ENCODE measurements at regions not wholly inside any gene's neighbourhood (a gene's known extent, or its start where the extent isn't known, plus 50 kb on each side); places are given as distances from the start of the nearest gene placed in this dataset.
"Not testable (repeated sequence)": the region's sequence is repeated elsewhere in the genome, so short reads cannot be mapped to it uniquely, and the experiment has no call there.

DNA sequence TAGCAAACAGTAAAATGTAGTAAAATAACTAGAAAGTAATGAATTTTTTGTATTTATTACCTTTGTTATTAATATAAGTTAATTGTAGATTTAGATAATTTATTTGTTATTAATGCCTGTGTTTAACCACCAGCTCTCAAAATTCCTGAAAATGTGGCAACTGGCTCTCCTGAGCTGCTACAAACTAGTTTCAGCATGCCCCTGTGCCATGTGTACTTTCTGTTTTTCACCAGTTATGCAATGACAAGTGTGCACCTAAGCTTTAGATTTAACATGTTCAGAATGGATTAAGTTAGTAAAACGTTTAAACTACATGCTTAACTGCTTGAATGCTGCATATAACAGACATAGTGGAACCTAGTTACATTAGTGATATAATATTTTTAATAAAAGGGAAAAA lies 88.1 kb downstream of the POSTN start:
- DNase-seq: no peak

DNA sequence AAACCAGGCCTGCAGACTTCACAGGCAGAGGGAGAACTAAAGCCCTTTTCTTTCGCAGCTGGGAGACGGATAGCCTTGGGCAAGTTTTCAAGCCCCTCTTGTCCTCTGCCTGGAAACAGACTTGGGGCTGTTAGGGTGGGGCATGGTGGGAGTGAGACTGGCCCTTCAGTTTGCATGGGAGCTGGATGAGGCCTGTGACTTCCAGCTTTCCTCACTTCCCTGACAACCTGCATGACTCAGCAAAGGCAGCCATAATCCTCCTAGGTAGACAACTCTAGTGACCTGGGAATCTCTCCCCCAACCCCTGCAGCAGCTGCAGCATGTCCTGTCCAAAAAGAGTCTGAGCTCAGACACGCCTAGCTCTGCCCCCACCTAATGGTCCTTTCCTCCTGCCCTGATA lies 93.0 kb downstream of the POSTN start:
- no peak for DNase-seq

DNA sequence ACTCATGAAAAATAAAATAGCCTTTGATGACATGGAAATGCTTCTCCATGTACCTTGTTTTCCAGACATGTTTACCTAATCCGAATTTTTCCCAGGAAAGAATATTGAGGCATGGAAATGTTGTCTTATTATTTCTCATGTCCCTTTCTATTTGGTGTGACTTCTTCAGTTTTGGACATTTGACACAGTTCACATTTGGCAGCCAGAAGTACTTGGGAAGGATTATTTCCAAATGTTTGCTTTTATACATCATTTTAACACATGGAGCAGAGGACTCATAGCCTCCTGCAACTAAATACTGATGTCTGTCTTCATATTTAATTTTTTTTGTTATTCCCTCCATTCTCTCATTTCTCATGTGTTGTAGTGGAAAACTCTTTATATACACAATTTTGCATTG lies 94.3 kb downstream of the POSTN start:
- DNase-seq: no peak

DNA sequence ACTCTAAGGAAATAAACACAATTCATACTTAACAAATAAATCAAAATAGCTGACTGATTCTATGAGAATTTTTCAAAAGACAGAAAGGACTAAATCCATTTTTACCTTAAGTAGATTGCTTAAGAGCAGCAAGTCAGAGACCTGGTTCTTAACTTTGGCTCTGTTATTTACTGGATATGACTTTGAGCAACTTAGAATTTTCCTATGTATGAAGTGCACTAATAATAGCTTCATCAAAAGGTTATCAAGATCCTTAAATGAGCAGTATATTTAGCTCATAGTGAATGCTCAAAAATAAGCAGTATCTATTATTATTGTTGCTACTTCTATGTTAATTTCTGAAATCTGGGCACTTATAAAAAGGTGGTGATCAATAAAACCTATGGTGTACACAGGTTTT lies 95.3 kb downstream of the POSTN start:
- DNase-seq: no peak

DNA sequence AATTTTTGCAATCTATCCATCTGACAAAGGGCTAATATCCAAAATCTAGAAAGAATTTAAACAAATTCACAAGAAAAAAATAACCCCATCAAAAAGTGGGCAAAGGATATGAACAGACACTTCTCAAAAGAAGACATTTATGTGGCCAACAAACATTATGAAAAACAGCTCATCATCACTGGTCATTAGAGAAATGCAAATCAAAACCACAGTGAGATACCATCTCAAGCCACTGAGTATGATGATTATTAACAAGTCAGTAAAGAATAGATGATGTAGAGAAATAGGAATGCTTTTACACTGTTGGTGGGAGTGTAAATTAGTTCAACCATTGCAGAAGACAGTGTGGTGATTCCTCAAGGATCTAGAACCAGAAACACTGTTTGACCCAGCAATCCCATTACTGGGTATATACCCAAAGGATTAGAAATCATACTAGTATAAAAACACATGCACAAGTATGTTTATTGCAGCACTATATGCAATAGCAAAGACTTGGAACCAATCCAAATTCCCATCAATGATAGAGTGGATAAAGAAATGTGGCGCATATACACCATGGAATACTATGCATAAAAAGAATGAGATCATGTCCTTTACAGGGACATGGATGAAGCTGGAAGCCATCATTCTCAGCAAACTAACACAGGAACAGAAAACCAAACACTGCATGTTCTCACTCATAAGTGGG lies 96.1 kb downstream of the POSTN start:
- DNase-seq: not testable (repeated sequence)

DNA sequence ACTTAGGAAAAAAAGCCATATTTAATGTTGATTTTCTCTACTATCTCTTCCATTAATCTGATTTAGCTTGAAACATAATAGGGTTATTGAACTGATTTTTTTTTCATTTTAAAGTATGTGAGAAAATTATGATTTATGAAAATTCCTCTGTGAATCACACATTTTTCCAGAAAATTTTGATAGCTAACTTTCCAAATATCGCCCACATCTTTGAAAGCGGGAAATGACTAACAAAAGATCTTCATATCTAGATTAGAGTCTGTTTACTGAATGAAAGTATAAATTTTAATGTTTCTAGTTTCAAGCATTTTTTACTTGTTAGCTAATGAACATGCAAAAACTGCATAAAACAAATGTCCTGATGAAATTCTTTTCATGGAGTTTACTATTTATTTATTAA lies 97.4 kb downstream of the POSTN start:
- no peak for DNase-seq

DNA sequence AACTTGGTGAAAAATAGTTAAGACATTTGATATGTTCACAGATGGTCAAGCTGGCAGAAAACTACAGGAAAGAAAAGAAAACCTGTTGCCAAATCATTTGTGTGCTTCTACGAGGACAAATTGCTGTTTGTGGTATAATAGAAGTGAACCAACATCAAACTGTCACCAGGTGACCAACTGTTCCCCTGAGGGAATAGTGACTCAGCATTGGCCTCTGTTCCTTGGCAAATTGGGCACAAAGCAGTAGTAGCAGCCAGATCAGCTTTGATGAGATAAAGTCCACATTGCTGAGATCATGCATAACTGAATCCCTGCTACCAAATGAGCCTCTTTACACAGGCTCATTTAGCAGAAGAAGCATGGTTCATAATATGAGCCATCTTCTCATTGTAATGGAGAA lies 103.5 kb downstream of the POSTN start:
- no peak for DNase-seq

DNA sequence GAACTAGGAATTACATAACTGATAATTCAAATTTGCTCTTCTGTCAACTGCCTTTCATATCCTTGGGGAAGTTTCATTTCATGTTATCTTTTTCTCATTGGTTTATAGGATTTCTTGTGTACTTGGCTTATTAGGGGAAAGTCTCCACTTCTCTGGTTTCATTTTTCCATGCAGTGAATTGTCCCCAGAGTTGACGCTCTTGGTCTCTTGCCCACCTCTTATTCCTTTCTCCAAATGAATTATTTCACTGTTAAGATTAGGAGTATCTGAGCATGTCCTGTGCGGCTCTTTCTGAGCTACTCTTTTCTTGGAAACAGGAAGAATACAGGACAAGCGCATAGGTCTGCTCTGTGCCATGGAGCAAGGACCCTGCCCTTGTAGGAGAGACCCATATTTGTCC lies 104.8 kb downstream of the POSTN start:
- no peak for DNase-seq

DNA sequence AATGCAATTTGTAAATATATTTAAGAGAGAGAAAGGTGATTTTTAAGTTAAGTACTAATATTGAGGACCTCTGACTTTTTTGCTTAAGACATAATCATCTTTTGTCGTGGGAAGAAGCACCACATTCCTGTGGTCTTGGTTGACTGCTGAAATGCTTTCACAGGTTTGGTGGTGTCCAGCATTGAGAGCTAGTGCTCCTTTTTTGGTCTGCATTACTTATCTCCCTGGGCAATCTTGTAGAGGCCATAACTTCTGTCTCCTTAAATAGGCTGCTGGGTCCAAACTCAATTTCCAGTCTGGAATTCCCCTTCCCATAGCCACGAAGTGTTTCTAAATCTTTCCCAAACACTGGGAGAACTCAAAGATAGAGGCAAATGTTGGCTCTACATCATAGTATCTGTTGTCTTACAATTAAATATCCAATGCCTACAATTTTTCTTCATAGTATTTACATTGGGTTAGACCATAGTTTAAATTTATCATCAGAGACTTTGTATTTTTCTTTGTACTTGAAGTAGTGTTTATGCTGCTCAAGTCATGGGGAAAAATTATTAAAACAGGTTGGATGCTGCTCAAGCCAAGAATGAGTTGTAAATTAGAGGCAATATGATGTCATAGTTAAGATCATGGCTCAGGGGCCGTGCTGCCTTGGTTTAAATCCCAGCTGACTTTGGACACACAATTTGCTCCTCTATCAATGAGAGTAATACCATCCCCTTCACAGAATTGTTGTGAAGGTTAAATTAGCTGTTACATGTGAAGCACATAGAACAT lies 105.6 kb downstream of the POSTN start:
- no peak for DNase-seq

DNA sequence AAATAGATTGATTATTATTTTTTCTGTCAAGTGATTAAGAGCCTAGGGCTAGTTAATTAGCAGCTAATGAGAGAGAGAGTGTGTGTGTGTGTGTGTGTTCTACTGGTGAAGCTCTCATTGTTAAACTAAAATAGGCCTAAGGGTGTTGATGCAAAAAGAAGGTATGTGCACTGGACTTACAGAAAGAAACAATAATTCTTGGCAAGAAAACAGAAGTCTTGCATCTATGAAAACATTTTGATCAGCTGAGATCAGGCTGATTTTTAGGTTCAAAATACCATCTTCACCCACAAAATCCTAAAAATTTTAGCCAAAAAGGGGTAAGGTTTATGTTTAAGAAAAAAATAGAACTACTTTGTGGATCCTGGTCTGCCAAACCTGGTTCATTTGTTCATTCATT lies 106.5 kb downstream of the POSTN start:
- no peak for DNase-seq

DNA sequence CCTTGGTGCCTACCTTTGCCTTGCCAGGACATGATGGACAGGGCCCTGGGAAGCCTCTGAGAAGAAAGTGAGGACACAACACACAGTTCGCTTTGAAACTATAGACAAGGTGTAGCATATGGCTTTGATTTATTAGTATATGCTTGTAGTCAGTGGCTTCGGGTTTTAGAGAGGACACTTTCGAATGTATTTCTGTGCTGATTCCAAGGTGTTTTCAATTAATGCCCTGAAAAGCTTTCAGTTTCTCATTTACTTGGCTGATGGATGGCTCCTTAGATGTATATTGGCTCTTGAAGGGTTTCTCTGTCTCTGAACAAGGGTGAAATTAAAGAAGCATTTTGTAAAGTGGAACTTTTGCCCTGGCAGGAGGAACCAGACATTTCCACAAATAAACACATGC lies 106.9 kb downstream of the POSTN start:
- no peak for DNase-seq

DNA sequence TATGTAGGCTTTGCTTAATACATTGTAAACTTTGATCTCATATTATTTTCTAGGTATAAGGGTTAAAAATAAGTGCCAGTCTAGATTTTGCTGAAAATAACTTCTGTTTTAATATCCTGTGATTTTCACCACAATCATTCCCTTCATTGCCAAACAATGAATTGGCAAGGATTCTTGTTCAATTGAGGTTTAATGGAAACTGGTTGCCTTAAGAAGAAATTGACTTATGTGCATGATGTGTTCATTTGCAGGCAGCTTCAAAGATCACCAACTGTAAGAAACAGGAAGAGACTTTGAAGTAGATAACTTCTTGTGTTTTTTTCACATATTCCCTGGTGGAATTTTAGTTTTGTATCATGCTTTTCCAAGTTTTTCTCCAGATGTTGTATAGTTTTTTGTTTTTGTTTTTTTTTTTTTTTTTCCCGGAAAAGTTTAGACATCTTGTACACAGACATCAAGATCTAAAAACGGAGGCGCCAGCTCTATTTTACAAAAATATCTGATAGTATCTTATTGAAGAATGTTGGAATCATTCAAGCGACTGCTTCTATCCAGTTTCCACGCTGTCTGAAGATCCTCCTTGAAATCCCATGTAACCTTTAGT lies 108.3 kb downstream of the POSTN start:
- no peak for DNase-seq

DNA sequence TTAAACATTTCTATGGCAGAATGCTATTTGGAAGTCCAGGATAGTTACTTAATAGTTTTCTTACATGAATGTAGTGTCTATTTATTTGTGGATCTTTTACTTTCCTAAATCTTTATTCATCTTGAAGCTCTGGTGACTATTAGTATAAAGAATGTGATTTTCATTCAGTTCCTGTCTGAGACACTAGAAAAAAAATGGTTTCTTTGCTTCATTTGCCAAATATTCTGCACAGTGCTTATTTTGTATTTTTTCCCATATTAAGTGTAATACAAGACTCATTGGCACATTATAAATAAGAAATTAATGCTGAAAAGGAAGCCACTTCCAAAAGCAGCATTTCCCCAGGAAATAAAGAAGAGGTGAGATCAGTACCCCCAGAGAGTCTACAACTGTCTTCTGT lies 109.8 kb downstream of the POSTN start:
- DNase-seq: no peak

DNA sequence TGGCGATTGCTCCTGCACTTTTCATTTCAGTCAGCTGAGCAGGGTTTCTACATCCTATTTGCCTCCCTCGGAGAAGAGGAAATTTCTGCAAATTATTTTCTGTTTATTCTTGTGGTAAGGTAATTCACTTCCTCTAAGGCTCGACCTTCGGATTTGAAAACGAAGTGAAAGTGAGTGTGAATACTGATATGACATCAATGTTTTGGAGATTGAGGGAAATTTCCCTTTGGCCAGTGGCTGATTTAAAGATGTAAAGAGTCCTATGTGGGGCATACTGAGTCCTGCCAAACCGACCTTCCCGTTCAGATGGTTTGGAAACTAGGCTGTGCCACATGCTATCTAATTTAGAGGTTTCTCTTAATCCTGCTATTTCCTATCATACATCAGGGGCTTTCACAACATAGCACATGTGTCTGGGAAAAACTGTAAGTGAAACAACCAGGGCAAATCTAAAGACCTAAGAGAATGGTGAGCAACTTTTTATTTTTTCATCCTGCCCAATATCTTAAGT lies 112.3 kb downstream of the POSTN start:
- no peak for DNase-seq

DNA sequence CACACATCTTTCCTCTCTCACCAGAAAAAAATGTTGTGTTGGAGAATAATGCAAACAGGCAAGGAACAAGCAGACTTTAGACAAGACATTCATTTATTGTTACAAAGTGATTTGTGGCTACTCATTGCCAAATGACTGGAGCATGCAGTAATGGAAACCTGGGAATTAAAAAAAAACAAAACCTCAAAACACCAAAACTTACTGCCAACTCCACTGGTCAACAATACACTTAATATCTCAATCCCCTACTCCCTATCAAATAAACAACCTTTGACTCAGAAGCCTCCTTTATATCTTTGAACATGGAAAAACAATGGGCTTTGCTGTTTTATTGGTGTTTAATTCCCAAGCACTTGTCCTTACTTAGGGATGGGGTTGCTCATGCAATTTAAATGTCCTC lies 112.8 kb downstream of the POSTN start:
- no peak for DNase-seq

DNA sequence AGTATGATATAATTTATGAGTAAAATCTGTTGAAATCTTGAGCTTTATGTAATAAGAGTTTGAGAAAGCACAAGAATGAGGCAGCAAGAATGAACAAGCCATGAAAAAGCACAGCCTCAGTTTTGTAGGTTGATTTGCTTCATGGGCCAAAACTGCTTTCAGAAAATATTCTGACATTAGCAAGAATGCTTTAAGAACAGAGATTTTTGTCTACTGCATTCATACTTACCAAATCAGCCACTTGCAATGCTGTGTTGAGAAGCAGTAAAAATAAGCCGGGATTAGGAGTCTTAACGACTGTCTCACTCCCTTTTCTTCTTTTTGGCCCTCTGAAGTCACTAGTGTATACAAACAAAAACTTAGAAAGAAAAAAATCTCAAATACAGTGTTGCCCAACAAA lies 114.5 kb downstream of the POSTN start:
- DNase-seq: no peak

DNA sequence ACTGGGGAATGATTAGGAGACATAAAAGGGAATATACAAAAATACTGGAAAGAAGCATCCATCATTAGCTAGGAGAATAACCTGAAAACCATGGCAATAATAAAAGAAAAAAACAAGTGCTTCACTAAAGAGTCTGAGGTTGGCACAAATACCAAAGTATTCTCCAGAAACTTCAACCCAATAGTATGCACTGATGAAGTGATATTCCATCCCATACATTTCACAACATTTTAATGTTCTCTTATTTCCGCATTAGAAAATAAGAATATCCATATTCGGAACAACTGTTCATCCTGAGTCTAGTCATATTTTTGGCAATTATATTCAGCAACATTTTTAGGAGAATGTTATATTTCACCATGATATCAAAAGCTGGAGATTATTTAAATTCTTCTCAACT lies 116.2 kb downstream of the POSTN start:
- DNase-seq: no peak

DNA sequence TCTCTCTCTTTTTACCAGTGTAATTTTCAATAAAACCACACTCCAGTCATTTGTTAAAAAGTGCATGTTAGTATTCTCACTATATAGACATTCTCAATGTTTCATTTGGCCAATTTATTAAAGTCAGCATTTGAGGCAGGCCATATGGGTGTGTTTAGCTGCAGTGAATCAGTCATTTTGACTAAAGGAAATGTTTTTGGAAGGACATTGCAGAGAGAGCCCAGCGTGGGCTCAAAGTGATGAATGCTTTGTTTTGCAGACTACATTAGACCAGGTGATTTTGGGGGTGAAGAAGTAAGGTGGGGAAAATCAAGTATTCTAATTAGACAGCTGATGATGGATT lies 116.7 kb downstream of the POSTN start:
- no peak for DNase-seq

DNA sequence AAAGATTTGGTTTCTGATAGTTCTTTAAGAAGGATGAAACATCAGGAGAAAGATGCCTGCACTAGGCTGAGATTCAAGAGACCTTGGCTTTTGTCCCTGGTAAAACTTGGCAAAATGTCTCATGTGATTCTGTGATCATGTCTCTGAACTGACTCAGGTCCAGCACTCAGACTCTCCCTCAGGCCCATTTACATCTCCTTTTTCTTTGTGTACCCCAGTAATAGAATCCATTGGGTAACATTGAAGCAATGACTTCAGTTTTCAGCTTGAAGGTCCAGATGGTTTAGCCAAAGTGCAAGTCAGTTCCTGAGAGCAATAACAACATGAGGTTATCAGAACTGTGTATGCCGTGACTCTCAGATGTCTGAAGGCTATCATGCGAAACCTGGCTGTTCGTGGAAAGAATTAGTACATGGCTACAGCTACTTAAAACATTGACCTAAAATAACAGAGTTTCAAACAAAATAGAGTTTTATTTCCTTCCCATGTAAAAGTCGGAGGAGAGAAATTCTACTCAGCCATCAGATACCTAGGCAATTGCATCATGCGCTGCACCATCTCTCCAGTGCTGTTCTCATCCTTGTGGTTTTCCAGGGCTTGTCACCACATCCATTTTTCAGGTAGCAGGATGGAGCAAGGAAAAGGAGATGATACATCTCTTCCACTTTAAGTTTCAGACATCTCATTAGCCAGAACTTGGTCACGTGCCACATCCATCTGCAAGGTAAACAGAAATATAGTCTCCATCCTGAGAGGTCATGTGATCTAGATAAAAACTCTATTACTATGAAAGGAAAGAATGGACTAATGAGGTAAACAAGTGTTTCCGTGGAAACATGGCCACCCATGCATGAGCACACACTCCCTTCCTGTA lies 117.3 kb downstream of the POSTN start:
- no peak for DNase-seq

DNA sequence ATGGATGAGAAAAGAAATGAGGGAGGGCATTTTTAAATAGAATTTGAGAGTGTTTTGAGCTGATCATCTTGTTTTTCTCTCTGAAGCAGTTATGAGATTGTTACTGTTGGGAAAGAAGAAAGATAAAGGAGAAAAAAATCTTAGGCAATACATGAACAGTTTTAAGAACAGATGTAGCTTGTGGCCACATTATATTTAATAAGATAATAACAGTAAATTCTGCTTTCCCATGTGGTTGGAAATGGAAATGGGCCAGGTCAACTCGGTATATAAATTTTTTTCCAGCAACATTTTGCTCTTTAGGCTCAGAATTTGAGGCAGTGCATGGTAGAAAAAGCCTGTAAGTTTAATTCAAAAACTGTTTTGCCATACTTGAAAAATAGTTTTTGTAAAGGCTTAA lies 118.7 kb downstream of the POSTN start:
- DNase-seq: no peak

DNA sequence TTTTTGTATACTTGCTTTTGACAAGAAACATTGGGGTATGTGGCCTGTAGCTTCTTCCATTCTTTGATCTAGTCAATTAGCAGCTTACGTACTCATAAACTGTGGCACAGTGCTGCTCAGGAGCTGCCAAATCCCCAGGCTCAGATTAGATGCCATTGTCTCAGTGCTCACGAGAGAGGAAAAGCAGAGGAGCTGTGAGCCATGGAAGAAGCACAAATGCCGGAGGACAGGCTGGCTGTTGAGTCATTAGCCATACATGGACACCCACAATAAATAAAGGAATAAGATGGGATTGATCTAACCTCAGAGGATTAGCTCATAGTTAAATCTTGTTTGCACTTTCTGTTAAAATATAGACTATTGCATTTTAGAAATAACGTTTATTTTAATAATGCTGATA lies 121.7 kb downstream of the POSTN start:
- no peak for DNase-seq

DNA sequence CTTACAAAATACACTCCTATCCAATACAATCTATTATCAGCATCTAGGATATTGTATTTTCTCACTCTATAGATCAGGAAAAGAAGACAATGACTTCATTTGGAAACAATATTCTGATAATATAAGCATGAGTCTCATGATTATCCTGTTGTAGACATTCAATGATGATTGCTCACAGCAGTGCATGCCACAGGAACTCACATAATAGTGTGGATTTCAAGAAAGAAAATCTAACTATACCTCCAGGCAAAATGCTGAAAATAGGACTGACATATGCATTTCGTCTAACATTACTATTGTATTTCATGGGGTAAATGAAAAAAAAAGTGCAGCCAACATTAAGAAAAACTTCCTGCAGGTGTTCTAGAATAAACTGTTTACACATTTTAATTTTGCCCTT lies 122.6 kb downstream of the POSTN start:
- DNase-seq: no peak

DNA sequence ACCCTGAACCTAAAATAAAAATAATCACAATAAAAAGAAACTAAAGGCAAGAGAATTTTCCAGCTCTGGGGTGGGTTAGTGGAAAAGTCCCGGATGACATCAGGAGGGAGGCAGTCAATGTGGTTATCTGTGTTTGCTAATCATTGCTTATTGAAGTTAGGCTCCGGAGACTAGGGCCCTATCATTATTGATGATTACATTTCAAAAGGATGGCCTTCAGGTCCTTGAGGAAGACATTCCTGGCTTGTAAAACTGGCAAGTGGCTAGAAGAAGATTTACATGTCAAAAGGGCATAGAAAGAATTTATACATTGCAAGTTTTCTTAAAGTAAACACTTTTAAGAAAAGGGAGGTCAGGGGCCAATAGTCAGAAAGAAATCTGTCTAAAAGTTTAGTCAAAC lies 123.4 kb downstream of the POSTN start:
- no peak for DNase-seq

All from midbrain (tissue), 1 donor.